ENCODE measurements at regions not wholly inside any gene's neighbourhood (a gene's known extent, or its start where the extent isn't known, plus 50 kb on each side); places are given as distances from the start of the nearest gene placed in this dataset.

GRCh38 chr2:100744184-100744583 is 75.8 kb upstream of the NPAS2 start:
- TF ChIP-seq CTCF (IDR thresholded peaks at IDR 0.05; ENCODE audit: poor library complexity) (no peak), EZH2 (IDR thresholded peaks at IDR 0.05; ENCODE audit: borderline replicate concordance) (no peak)
